AG04449 (cell line): ENCODE measurements at regions not wholly inside any gene's neighbourhood (a gene's known extent, or its start where the extent isn't known, plus 50 kb on each side); places are given as distances from the start of the nearest gene placed in this dataset.

Experiments used
- CTCF ChIA-PET: fragments of 350-600 bp; formaldehyde crosslinking; extraction: SDS; loops from one replicate; lab custom pipeline; 2021; ENCODE audit warnings: antibody characterized with exemption; lab: Yijun Ruan, JAX
- POLR2A ChIA-PET: fragments of 400-600, 350-600 bp; formaldehyde crosslinking; extraction: SDS; loops from one replicate; lab custom pipeline; 2020; ENCODE audit warnings: antibody characterized with exemption, inconsistent platforms; lab: Yijun Ruan, JAX
- DNase-seq: peaks from one replicate; pipeline ENCODE4 v3.0.0-alpha.2; 2010; ENCODE audit warnings: low read depth, low spot score
- H3K4me3 ChIP-seq: 2 replicates; pipeline ENCODE4 v1.5.1; 2011; ENCODE audit warnings: low read depth, mild to moderate bottlenecking, control low read depth, low read length
- CTCF ChIP-seq: IDR thresholded peaks from one replicate; pipeline ENCODE4 v1.5.1; 2011; ENCODE audit warnings: mild to moderate bottlenecking, moderate library complexity, low read length, control low read depth, inconsistent platforms; ENCODE audit not compliant: insufficient read depth; ENCODE audit errors: missing control alignments

GRCh38 chr5:120805131-120805530 lies 341.0 kb downstream of the PRR16 start:
- no peak for DNase-seq
- ChIA-PET POLR2A (no interaction called here), CTCF (interaction anchor here (1.7 kb wide), 1 partner anchor 11 kb away, joined by 8 read pairs; no protein-coding TSS in a partner anchor)
- TF ChIP-seq CTCF, result no peak
- H3K4me3 ChIP-seq, result no peak overlapping the region

- POLR2A ChIA-PET, result no interaction called here
- H3K4me3 ChIP-seq, result no peak overlapping the region
- TF ChIP-seq CTCF, result no peak
- no peak for DNase-seq
- CTCF ChIA-PET, result interaction anchor here (1.2 to 1.5 kb wide), 4 partner anchors 11 to 343 kb away, joined by 3 to 4 read pairs (median 3); no protein-coding TSS in a partner anchor
These were observed 342.1 kb downstream of the PRR16 start for GRCh38 chr5:120806202-120806601.

GRCh38 chr5:120808135-120808534 lies 344.0 kb downstream of the PRR16 start:
- TF ChIP-seq CTCF, result no peak
- H3K4me3 ChIP-seq, result no peak overlapping the region
- CTCF ChIA-PET, result interaction anchor here (1.1 kb wide), 2 partner anchors 9 to 10 kb away, joined by 3 read pairs; no protein-coding TSS in a partner anchor
- DNase-seq, result no peak
- POLR2A ChIA-PET, result interaction anchor here (0.7 kb wide), 1 partner anchor 794 kb away, joined by 3 read pairs; no protein-coding TSS in a partner anchor

- H3K4me3 ChIP-seq, result no peak overlapping the region
- CTCF ChIA-PET, result interaction anchor here (1.1 kb wide), 2 partner anchors 9 kb away, joined by 3 read pairs; no protein-coding TSS in a partner anchor
- POLR2A ChIA-PET, result no interaction called here
- no peak for DNase-seq
- no peak for TF ChIP-seq CTCF
These were observed 344.5 kb downstream of the PRR16 start for GRCh38 chr5:120808606-120809005.

- ChIA-PET CTCF (no interaction called here), POLR2A (no interaction called here)
- no peak overlapping the region for H3K4me3 ChIP-seq
- TF ChIP-seq CTCF, result no peak
- DNase-seq, result no peak
These were observed 349.5 kb downstream of the PRR16 start for GRCh38 chr5:120813551-120813950.

- TF ChIP-seq CTCF, result peak; percentile 40
- ChIA-PET CTCF (interaction anchor here (1.0 to 2.3 kb wide), 9 partner anchors 9 to 1132 kb away, joined by 3 to 13 read pairs (median 4); no protein-coding TSS in a partner anchor), POLR2A (no interaction called here)
- H3K4me3 ChIP-seq, result no peak overlapping the region
- DNase-seq, result no peak
These were observed 353.2 kb downstream of the PRR16 start for GRCh38 chr5:120817044-120817985.
